OCI-LY3 (cell line): ENCODE measurements at regions not wholly inside any gene's neighbourhood (a gene's known extent, or its start where the extent isn't known, plus 50 kb on each side); places are given as distances from the start of the nearest gene placed in this dataset.

Experiments
- EZH2phosphoT487 ChIP-seq: fragments of 200-600 bp; shearing (Covaris generic); IDR thresholded peaks from 2 replicates; pipeline ENCODE4 v1.6.1; 2018; ENCODE audit warnings: antibody characterized with exemption, mixed run types, low read depth
- TF ChIP-seq, protein P1 (sequence below): fragments of 200-600, 300-600 bp; sonication (generic); IDR thresholded peaks from 2 replicates; pipeline ENCODE4 v1.5.1; 2014; ENCODE audit warnings: antibody characterized with exemption, low read length, low read depth

DNA sequence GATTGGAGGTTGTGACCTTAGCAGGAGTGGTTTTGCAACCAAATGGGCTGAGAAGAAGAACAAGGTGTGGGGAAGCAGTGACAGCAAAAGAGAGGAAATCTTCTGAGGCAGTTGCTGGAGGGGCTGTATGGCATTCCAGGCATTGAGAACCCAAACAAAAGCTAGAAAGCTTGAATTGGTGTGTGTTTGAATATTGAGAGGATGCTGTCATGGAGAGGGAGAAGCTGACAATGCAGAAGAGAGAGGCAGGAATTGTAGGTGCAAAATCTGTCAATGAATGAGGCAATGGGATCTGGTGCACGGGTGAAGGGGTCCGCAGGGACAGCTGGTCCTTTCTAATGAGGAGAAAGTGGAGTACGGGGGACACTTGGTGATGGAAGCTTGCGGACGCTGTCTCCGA, 123.4 kb downstream of the C11orf91 start:
- TF ChIP-seq, protein P1, sequence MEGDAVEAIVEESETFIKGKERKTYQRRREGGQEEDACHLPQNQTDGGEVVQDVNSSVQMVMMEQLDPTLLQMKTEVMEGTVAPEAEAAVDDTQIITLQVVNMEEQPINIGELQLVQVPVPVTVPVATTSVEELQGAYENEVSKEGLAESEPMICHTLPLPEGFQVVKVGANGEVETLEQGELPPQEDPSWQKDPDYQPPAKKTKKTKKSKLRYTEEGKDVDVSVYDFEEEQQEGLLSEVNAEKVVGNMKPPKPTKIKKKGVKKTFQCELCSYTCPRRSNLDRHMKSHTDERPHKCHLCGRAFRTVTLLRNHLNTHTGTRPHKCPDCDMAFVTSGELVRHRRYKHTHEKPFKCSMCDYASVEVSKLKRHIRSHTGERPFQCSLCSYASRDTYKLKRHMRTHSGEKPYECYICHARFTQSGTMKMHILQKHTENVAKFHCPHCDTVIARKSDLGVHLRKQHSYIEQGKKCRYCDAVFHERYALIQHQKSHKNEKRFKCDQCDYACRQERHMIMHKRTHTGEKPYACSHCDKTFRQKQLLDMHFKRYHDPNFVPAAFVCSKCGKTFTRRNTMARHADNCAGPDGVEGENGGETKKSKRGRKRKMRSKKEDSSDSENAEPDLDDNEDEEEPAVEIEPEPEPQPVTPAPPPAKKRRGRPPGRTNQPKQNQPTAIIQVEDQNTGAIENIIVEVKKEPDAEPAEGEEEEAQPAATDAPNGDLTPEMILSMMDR = no peak
- TF ChIP-seq EZH2phosphoT487 = no peak
